ENCODE measurements at regions not wholly inside any gene's neighbourhood (a gene's known extent, or its start where the extent isn't known, plus 50 kb on each side); places are given as distances from the start of the nearest gene placed in this dataset.

GRCh38 chr17:59483860-59484259 is 81.5 kb upstream of the DHX40 start:
- Histone ChIP-seq H3K27ac (no peak overlapping the region), H3K27me3 (replicated peaks in 1 of 7) (no peaks in the 10 kb centered on the region), H3K4me3 (no peak overlapping the region), H3K4me1 (no peaks in the 10 kb centered on the region), H3K9me3 (no peaks in the 10 kb centered on the region), H3K36me3 (no peaks in the 10 kb centered on the region)
- TF ChIP-seq CTCF (IDR thresholded peaks at IDR 0.05 in 8 of 11, conservative IDR thresholded peaks at IDR 0.05 in 3 of 11) (no peak), POLR2A (IDR thresholded peaks at IDR 0.05) (no peak), POLR2AphosphoS5 (IDR thresholded peaks at IDR 0.05) (no peak)
- intact Hi-C loops (cut with DNase I; ENCODE audit: low total_unique reads) = no loop called here
- no peak for DNase-seq
- WGBS, 5 donors = 20 to 32% (median 24%) methylated on average over 5 of the region's 5 CpGs

- no peak for DNase-seq
- intact Hi-C loops (cut with DNase I; ENCODE audit: low total_unique reads) = no loop called here
- TF ChIP-seq POLR2AphosphoS5 (IDR thresholded peaks at IDR 0.05) (no peak), CTCF (IDR thresholded peaks at IDR 0.05 in 8 of 11, conservative IDR thresholded peaks at IDR 0.05 in 3 of 11) (no peak), POLR2A (IDR thresholded peaks at IDR 0.05) (no peak)
- no peaks in the 10 kb centered on the region for H3K27me3 ChIP-seq (replicated peaks in 1 of 7)
- H3K36me3 ChIP-seq = no peaks in the 10 kb centered on the region
- no peaks in the 10 kb centered on the region for H3K9me3 ChIP-seq
- WGBS, 5 donors = 81 to 96% (median 85%) methylated on average over 3 of the region's 3 CpGs
- H3K4me1 ChIP-seq = no peaks in the 10 kb centered on the region
- no peak overlapping the region for H3K4me3 ChIP-seq
- no peak overlapping the region for H3K27ac ChIP-seq
Observed at GRCh38 chr17:59485015-59485414, 80.4 kb upstream of the DHX40 start.

- DNase-seq = no peak
- TF ChIP-seq POLR2AphosphoS5 (IDR thresholded peaks at IDR 0.05) = no peak
- no peaks in the 10 kb centered on the region for H3K36me3 ChIP-seq
- no peak overlapping the region for H3K27ac ChIP-seq
- H3K9me3 ChIP-seq = no peaks in the 10 kb centered on the region
- no peaks in the 10 kb centered on the region for H3K4me1 ChIP-seq
- H3K4me3 ChIP-seq = no peak overlapping the region
- intact Hi-C loops (cut with DNase I; ENCODE audit: low total_unique reads) = no loop called here
- H3K27me3 ChIP-seq (replicated peaks in 1 of 7) = no peaks in the 10 kb centered on the region
Observed at GRCh38 chr17:59485946-59486345, 79.5 kb upstream of the DHX40 start.

- no peaks in the 10 kb centered on the region for H3K4me1 ChIP-seq
- intact Hi-C loops (cut with DNase I; ENCODE audit: low total_unique reads) = no loop called here
- H3K9me3 ChIP-seq = no peaks in the 10 kb centered on the region
- H3K4me3 ChIP-seq = no peak overlapping the region
- DNase-seq = no peak
- TF ChIP-seq CTCF (IDR thresholded peaks at IDR 0.05 in 8 of 11, conservative IDR thresholded peaks at IDR 0.05 in 3 of 11) = no peak
- TF ChIP-seq POLR2A (IDR thresholded peaks at IDR 0.05) = no peak
- TF ChIP-seq POLR2AphosphoS5 (IDR thresholded peaks at IDR 0.05) = no peak
- no peak overlapping the region for H3K27ac ChIP-seq
- no peaks in the 10 kb centered on the region for H3K36me3 ChIP-seq
- no peaks in the 10 kb centered on the region for H3K27me3 ChIP-seq (replicated peaks in 1 of 7)
- 84 to 94% (median 88%) methylated on average over 7 of the region's 7 CpGs for WGBS, 5 donors
Observed at GRCh38 chr17:59487161-59487873, 78.1 kb upstream of the DHX40 start.

- WGBS, 5 donors = 88 to 97% (median 93%) methylated on average over 5 of the region's 5 CpGs
- H3K27ac ChIP-seq = no peak overlapping the region
Observed at GRCh38 chr17:59488805-59489204, 76.6 kb upstream of the DHX40 start.

More at GRCh38 chr17:59488805-59489204, 76.6 kb upstream of the DHX40 start:
- H3K4me1 ChIP-seq = no peaks in the 10 kb centered on the region
- no peak for DNase-seq
- intact Hi-C loops (cut with DNase I; ENCODE audit: low total_unique reads) = no loop called here
- no peaks in the 10 kb centered on the region for H3K27me3 ChIP-seq (replicated peaks in 1 of 7)
- H3K4me3 ChIP-seq = no peak overlapping the region
- no peaks in the 10 kb centered on the region for H3K9me3 ChIP-seq
- TF ChIP-seq POLR2A (IDR thresholded peaks at IDR 0.05) (no peak), CTCF (IDR thresholded peaks at IDR 0.05 in 8 of 11, conservative IDR thresholded peaks at IDR 0.05 in 3 of 11) (no peak), POLR2AphosphoS5 (IDR thresholded peaks at IDR 0.05) (no peak)
- no peaks in the 10 kb centered on the region for H3K36me3 ChIP-seq
